GM19025 (cell line): ENCODE measurements at regions not wholly inside any gene's neighbourhood (a gene's known extent, or its start where the extent isn't known, plus 50 kb on each side); places are given as distances from the start of the nearest gene placed in this dataset.

Experiments
- ATAC-seq: cut with Tn5 transposase; IDR thresholded peaks from one replicate; pipeline ENCODE4 v1.9.1; 2021; ENCODE audit warnings: mild to moderate bottlenecking, low read depth, moderate library complexity; ENCODE audit not compliant: unreplicated experiment

DNA sequence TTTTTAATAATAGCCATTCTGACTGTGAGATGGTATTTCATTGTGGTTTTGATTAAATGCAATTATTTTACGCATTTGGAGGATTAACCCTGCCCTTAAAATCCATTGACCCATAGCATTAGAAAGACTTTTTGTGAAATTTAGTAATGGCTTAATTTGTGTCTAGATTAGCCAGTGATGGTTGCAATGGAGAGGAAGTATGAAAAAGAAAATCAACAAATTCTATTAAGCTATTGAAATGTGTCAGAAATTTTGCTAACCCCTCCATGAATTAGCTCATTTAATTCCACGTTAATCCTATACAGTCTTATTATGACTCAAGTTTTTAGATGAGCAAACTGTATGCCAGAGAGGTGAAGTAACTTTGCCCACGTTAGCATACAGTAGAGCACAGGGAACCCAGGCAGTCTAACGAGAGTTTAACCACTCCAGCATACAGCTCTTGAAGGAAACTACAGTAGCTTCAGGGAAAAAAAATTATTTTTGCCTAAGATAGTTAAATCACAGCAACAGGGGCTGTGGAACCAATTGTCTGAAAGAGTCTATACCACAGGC, 158.2 kb upstream of the PPP2R2B start:
- no peak for ATAC-seq

DNA sequence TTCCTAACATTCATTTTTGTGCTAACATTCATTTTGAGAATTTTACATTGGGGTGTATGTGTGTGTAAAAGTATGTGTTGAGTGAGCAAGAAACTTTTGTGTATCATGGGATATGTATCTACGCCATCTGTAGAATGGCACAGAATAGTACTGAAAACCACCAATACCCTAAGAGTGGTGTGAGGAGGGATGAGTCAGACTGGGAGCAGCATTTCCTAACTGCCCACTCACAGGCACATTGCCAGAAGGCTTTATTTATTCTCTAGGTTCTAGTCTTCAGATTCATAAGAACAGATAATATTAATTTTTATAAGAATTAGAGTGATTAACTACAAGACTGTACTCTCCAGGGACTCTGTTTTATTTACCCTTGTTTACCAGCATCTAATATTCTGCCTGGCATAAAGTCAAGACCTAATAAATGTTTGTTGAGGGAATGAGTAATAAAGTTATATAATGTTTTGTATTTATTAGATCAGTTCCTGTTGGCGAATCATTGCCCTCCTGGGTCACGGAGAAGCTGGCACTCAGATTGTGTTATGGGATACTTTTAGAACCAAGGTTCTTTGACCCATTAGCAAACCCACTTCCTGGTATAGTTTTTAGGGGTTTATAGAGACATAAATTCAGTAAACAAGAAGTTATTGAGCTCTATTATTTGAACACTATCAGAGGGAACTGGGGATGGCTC, 159.1 kb upstream of the PPP2R2B start:
- ATAC-seq = no peak

DNA sequence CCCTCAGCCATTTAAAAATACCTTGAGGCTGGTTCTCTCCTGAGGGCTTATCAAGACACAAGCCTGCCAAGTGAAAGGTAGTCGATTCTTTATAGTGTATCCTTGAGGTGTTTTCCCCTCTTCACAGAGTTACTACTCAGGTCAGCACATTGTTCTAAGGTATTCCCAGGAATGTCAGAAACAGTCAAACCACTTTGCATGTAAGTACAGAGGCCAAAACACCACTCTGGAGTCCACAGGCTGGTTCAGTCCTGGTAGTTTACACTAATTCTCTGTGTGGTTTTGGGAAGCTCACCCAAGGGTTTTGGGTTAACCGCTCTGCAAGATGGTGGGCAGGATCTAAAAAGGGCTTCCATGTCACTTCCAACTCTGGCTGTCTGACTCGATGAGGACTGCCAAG, 162.3 kb upstream of the PPP2R2B start:
- no peak for ATAC-seq

DNA sequence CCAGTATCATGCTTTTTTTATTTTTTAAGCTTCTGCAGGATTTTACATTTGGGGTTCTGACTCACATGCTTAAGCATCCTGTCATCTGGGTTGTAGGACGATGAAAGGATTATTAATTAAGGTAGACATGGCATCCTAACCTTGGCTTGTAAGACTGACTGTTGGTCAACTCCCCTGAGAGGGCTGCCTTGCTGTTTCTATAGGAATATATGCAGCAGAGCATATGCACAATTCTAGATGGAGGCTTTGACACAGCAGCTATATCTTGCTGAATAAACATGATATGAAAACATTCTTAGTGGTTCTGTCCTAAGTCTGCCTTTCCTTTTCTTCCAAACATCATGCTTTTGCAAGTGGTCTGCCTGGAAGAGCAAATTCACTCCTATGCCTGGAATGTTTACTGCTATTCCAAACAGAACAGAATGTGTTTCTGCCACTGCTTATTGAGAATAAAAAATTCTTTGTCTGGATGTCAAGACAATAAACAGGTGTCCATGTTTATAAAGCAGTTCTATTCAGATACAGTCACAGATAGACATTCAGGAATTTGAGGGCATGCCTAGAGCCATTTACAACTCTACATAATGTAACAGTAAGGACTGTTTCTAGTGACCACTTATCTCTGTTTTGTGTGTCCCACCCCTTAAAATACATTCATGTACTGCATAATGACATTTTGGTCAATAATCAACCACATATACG, 166.2 kb upstream of the PPP2R2B start:
- ATAC-seq = no peak

DNA sequence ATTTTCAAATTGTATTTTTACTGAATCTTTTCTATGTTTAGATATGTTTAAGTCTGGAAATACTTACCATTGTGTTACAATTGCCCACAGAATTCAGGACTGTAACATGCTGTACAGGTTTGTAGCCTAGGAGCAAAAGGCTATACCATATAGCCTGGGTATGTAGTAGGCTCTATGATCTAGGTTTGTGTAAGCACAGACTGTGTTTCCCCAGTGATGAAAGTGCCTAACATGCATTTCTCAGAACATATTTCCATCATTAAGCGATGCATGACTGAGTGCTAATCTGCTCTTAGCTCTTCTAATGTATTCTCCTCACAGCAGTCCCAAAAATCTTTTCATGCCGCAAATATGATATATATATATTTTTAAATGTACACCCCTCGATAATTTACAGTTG, 166.7 kb upstream of the PPP2R2B start:
- ATAC-seq = no peak

DNA sequence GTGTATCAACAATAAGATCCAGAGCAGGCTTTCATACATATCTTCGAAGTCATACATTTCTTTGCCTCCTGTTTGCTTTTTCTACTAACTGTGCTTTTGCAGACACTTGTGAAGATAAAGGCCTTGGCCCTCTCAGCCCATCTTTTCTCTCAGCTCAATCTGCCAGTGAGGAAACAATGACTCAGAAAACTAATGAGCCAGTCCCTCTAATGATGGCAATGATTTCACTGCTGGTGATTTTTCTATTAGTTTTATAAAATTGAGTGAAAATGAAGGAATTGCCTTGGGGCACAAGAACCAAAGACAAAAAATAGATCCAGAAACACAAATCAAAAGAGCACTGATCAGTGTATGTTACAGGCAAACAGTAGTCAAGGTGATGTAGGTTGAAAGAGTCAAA, 167.7 kb upstream of the PPP2R2B start:
- ATAC-seq = no peak

DNA sequence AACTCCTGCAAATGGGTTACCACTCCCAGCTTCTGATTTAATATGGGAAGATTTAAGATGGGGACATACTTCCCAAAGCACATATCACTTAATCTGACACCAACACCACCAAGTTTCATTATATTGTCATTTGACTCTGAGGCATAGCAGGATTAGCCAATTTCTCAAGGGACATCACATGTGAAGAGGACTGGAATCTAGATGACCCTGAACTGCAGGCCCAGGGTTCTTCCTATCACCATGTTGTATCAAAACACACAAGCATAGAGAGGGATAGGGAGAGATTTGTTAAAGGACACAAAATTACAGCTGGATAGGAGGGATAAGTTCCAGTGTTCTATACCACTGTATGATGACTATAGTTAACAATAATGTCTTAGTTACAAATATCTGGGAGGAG, 168.3 kb upstream of the PPP2R2B start:
- no peak for ATAC-seq

DNA sequence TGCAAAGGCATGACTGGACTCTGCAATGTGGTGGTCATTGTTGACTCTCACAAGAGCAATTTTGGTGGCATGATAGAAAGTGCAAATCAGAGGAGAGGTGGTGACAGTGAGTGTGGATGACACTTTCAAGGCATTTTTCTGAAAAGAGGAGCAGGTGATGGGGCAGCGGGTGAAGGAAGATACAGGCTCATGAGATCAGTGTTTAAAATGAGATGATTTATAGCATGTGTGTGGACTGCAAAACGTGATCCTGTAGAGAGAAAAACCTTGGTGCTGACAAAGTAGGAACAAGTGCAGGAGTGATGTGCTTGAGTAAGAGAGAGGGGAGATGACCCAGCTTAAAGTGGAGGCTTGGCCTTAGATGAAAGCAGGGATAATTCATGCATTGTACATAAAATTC, 171.2 kb upstream of the PPP2R2B start:
- ATAC-seq = no peak

DNA sequence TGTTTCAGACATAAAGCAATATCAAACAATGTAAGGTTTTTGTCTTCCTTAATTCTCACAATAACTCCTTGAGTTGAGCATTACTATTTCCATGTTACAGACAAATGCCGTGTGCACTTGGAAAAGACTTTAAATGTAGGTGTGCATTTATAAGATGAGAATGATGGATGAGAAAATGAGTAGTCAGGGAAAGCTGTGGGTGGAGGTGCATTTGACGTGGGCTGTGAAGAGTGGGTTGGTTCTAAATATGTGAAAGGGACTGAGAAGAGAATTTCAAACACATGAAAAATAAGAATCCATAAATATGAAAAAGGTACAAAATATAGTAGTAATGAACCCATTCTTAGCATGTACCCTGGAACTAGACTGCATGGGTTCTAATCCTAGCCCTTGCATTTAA, 171.6 kb upstream of the PPP2R2B start:
- ATAC-seq = no peak

DNA sequence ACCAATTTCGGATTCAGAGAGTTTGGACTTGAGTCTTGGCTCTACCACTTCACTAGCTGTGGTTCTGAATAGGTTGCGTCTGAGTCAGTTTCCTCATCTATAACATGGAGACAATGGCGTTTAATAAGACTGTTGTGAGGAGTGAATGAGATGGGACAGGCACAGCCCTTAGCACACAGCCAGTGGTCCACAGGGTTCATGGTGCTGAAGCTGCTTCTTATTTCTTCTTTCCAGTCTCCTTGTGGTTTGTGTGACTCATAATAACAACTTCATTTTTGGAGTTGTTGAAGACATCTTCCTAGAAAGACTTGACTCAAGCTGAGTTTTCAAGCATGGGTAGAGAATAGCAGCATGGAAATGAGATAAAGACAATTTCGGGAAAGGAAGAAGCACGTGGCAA, 172.6 kb upstream of the PPP2R2B start:
- ATAC-seq = no peak

DNA sequence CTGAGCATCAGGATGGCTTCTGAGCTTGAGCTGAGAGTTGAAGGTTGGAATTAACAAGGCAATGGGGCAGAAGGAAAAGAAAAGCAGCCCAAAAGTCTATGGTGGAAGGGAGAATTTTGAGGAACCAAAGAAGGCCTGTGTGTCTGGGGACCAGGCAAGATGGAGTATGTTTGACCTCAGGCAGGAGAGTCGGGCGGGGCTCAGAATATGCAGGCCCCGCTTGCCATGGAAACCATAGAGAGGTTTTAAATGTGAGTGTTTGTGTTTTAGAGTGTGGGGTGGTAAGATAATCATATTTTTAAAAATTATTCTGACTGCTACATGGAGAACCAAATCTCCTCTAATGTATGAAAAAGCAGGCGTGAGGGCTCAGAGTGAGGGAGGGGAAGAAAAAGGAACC, 174.0 kb upstream of the PPP2R2B start:
- no peak for ATAC-seq

DNA sequence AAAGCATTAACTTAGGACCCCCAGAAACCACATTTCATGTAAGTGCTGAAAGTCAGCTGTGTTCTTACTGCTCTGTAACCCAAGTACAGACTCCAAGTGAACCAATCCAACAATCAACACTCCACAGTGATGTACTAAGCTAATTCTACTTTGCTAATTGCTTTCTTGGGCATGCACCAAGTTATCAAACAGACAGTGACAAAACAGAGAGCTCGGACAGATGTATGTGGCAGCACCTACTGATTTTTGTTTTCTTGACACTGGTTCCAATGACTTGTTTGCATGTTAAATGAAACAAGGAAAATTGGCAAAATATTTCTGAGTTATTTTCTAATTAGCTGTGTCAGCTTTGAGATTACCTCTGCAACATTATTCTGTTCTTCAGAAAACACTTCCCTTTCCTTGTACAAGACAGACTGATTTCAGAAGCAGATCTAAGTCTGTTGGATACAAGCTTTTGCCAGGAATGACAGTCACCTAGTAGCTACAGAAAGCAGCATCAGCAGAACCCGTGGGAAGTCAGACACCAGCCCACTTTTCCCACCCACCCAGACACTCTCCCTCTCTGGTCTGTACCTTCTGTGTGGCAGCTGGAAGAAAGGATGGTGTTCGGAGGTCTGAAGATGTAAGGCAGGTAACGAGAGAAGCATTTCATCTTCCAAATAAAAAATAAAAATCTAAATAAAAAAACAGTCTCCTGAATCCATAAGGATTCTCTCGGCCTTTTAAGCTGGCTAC, 176.7 kb upstream of the PPP2R2B start:
- ATAC-seq = no peak

DNA sequence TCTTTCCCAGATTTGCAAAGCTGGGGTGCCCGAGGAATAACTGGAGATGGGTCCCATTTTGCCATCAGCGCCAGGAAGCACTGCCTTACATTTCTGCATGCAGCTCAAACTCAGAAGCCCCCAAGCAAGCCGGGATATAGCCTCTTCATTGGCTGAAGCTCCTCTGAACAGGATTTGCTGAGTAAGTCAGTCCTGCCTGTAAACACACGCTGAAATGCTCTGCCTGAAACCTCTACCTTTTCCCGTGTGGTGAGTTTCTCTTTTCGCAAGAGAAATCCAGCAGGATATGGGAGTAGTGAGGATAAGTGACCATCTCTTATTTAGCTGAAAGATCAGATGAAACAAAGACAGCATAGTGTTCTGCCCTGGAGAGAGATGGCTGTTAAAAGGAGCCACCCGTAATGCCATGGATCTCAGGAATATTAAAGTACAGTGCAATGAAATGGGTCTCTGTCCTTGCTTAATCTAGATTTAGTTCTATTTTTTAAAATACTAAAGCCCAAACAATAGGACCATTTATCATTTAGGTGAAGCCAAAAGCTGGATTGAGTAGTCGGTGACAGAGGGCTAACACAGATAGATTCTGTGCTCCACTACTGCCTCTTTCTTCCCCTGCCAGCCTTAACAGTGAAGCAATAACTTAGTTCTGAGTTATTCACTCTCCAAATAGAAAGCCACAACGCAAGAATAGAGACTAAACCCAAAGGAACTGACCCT, 177.5 kb upstream of the PPP2R2B start:
- no peak for ATAC-seq

DNA sequence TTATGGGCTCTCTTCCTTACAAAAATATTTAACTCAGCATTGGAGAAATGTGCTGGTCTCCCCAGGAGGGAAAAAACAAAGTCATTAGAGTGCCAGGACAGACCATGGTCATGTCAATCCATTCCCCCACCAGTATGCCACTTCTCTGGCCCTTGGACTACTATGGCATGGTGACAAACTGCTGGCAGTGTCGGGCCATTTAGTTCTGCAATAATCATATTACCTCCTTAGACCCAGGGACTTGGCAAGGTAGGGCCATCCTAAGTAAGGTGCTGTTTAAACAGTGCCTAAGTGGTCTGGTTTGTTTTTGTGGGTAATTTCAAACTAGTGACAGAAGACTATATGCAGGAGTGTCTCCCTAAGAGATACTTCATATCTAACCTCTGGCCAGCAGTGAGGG, 177.8 kb upstream of the STK32A start:
- no peak for ATAC-seq

DNA sequence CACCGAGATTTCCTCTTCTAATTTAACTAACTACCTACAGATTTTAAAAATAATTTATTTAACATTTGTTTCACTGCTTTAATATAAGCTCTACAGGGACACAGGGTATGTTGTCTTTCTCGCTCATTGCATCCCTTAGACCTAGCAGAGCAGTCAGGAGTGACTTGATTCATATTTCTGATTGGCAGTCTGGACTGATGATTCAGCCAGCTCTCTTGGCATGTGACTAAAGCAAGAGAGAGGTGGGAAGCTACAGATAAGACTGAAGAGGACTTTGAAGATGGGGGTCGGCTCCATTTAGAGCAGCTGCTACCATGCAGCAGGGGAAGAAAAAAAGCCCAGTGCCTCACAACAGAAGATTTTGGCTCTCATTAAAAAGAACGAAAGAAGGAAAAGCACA, 173.4 kb upstream of the STK32A start:
- ATAC-seq = no peak

DNA sequence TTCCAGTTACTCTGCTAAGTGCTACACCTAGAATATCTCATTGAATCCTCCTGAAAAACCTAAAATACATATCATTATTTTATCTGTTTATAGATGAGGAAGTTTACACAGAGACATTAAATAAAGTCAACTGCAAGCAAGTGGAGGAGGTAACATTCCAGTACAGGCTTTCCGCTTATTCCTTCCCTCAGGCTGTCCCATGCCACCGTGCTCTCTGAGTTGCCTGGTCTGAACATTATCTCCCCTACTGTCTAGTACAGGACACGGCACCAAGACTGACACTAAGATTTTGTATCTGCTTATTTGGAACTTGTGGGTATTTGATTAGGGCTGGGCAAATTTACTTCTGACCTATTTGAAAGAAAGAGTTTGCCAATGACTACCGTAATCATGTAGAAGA, 172.4 kb upstream of the STK32A start:
- ATAC-seq = no peak

DNA sequence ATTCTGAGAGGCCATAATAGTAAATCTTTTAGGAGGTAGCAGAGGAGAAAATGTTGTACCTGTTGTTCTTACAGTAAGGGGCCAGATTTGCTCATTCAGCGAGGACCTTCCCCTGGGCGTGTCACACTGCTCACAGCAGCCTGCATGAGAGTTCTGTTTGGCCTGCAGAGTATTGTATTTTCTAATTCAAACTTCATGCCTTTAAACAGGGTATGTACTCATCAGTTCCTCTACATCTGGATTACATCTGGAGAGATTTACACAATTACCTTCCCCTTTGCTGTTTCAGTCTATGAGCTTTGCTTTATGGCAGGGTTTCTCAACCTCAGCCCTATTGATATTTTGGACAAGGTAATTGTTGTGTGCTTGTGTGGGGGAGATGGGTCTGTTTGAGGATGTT, 170.9 kb upstream of the STK32A start:
- no peak for ATAC-seq

DNA sequence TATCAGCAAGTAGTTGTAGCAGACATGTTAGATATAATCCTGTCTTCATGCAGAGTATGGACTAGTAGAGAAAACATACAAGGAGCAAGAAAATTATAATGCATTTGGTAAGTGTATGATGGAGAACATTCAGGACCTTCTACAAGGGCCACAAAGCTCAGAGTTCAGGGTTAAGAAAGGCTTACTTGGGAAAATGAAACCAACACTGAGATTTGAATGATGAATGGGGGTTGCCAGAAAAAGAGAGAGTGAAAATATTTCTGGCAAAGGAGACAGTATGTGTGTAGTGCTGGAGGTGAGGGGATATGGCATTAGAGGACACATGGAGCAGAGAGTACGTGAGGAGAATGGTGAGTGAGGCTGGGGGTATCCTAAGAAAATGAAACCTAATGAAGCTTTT, 169.8 kb upstream of the STK32A start:
- ATAC-seq = no peak

DNA sequence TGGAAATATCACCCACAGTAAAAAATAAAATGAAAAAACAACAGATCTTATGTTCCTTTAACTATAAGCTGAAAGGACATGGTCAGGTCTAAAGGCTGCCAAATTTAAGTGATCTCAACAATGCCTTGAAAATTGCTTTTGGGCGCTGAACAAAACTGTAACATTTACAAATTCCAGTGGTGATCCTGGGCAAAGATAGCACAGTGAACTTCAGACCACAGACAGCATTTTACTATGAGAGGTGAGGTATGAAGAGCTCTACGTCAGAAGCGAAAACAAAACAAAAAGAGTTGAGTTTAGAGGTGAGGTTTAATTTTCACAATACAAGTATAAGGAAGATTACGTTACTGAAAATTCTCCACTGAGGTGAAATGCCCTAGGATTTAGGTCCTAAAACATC, 165.8 kb upstream of the STK32A start:
- ATAC-seq = no peak

DNA sequence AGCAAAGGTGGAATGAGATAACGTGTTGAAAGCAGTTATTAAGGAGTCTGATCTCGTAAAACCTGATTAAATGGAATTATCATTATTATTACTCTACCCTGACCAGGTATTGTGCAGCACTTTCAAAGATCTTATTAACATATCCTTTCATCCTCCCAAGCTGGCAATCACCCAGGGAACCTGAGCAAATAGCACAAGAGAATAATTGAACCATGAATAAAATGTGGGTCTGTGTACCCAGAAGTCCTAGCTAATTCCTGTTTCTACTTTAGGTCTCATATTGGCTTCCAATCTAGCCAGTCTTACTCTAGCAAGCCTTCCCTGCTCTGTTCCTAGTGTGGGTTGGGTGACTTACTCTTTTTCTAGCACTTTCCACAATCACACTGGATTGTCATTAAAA, 162.2 kb upstream of the STK32A start:
- no peak for ATAC-seq

DNA sequence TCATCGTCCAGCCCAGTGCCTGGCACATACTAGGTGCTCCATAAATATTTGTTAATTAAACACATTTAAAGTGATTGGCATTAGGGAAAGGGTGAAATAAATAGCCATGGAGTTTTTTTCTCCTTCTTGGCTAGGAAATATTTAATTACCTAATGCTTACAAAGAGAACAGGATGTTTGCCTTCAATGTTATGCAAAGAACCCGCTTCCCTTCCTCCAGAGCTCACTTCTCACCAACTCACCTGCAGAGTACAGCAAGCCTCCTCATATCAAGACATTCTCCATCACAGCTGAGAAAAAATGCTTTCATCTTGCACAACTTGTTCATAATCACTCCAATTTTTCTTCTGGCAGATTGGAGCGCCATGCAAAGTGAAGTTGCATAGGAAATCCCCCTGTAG, 161.7 kb upstream of the STK32A start:
- ATAC-seq = no peak
